ENCODE measurements at regions not wholly inside any gene's neighbourhood (a gene's known extent, or its start where the extent isn't known, plus 50 kb on each side); places are given as distances from the start of the nearest gene placed in this dataset.

- Histone ChIP-seq H3K4me3 (no peak overlapping the region), H3K36me3 (ENCODE audit: insufficient read depth) (no peaks in the 10 kb centered on the region), H3K4me2 (no peak overlapping the region), H3K4me1 (ENCODE audit: insufficient read depth) (no peaks in the 10 kb centered on the region), H3K9me2 (ENCODE audit: insufficient read depth) (no peaks in the 10 kb centered on the region), H3K79me2 (replicated peaks; ENCODE audit: insufficient read depth) (no peaks in the 10 kb centered on the region), H2AFZ (no peak overlapping the region), H4K20me1 (replicated peaks; ENCODE audit: insufficient read depth) (no peaks in the 10 kb centered on the region), H3K27me3 (ENCODE audit: insufficient read depth) (no peaks in the 10 kb centered on the region), H3K27ac (ENCODE audit: low read depth) (no peak overlapping the region), H3F3A (replicated peaks; ENCODE audit: low read depth) (no peaks in the 10 kb centered on the region)
- peaks cover 7% of the 10 kb centered on the region for H3K9me3 Mint-ChIP-seq
- DNase-seq (ENCODE audit: low spot score) (no peak), ATAC-seq (no peak)
- peaks cover 8% of the 10 kb centered on the region; the same call in 2 of the 3 replicates for H3K4me1 Mint-ChIP-seq
- no peak overlapping the region for H3K27ac Mint-ChIP-seq
- peaks cover 2% of the 10 kb centered on the region for H3K27me3 Mint-ChIP-seq (ENCODE audit: insufficient read depth, low read depth, poor library complexity)
- peaks cover 6% of the 10 kb centered on the region; the same call in 1 of the 3 replicates for H3K36me3 Mint-ChIP-seq (ENCODE audit: low read depth)
- H3K4me3 Mint-ChIP-seq = no peak overlapping the region
- no peak for TF ChIP-seq CTCF (conservative IDR thresholded peaks at IDR 0.05; ENCODE audit: low read depth in 2 of 2)
- no peak for TF ChIP-seq EZH2 (IDR thresholded peaks at IDR 0.05; ENCODE audit: low read depth, unreplicated experiment)
- TF ChIP-seq EZH2phosphoT487 (IDR thresholded peaks at IDR 0.05; ENCODE audit: unreplicated experiment) = no peak
- TF ChIP-seq ETS1 (IDR thresholded peaks at IDR 0.05) = no peak
- no peak for TF ChIP-seq POLR2AphosphoS5 (IDR thresholded peaks at IDR 0.05; ENCODE audit: low read depth)
- TF ChIP-seq JUNB (IDR thresholded peaks at IDR 0.05; ENCODE audit: unreplicated experiment) = no peak
- no peak for TF ChIP-seq ZNF114 (CRISPR knock-in tag; IDR thresholded peaks at IDR 0.05)
- TF ChIP-seq ZNF462 (CRISPR knock-in tag; IDR thresholded peaks at IDR 0.05) = no peak
- TF ChIP-seq REST (IDR thresholded peaks at IDR 0.05; ENCODE audit: unreplicated experiment) = no peak
- TF ChIP-seq ZNF331 (CRISPR knock-in tag; IDR thresholded peaks at IDR 0.05; ENCODE audit: low read depth) = no peak
- no peak for TF ChIP-seq STAT1 (IDR thresholded peaks at IDR 0.05; ENCODE audit: unreplicated experiment)
- TF ChIP-seq NANOG (IDR thresholded peaks at IDR 0.05; ENCODE audit: borderline replicate concordance) = no peak
- no peak for TF ChIP-seq CREB1 (CRISPR knock-in tag; IDR thresholded peaks at IDR 0.05; ENCODE audit: low read depth)
Measured at GRCh38 chr5:130966990-130967525, 198.0 kb downstream of the HINT1 start.

Data from GM23338 (cell line).